Endothelial cell (in vitro differentiated cells): ENCODE measurements at regions not wholly inside any gene's neighbourhood (a gene's known extent, or its start where the extent isn't known, plus 50 kb on each side); places are given as distances from the start of the nearest gene placed in this dataset.
"Not testable (repeated sequence)": the region's sequence is repeated elsewhere in the genome, so short reads cannot be mapped to it uniquely, and the experiment has no call there.

Source experiments
- DNase-seq: peaks from one replicate; pipeline ENCODE4 v3.0.0; 2021; ENCODE audit warnings: low spot score
- H3K27ac Mint-ChIP-seq: one replicate; pipeline ENCODE4 v1.8.0; 2021; ENCODE audit warnings: mixed read lengths, inconsistent platforms; ENCODE audit not compliant: unreplicated experiment
- H3K27me3 Mint-ChIP-seq: one replicate; pipeline ENCODE4 v1.8.0; 2021; ENCODE audit warnings: mild to moderate bottlenecking, moderate library complexity, mixed read lengths, inconsistent platforms; ENCODE audit not compliant: unreplicated experiment
- H3K36me3 Mint-ChIP-seq: one replicate; pipeline ENCODE4 v1.8.0; 2021; ENCODE audit warnings: mild to moderate bottlenecking, low read depth, mixed read lengths, inconsistent platforms; ENCODE audit not compliant: unreplicated experiment
- H3K4me1 Mint-ChIP-seq: one replicate; pipeline ENCODE4 v1.8.0; 2021; ENCODE audit warnings: mild to moderate bottlenecking, mixed read lengths, inconsistent platforms; ENCODE audit not compliant: unreplicated experiment
- H3K4me3 Mint-ChIP-seq: one replicate; pipeline ENCODE4 v1.8.0; 2021; ENCODE audit warnings: mild to moderate bottlenecking, mixed read lengths, inconsistent platforms; ENCODE audit not compliant: unreplicated experiment
- H3K9me3 Mint-ChIP-seq: one replicate; pipeline ENCODE4 v1.8.0; 2021; ENCODE audit warnings: mixed read lengths, inconsistent platforms; ENCODE audit not compliant: unreplicated experiment
- TF ChIP-seq, protein P1 (sequence below): fragments of 200-600 bp; sonication (generic); IDR thresholded peaks from one replicate; pipeline ENCODE4 v1.5.0; 2021; ENCODE audit warnings: antibody characterized with exemption; ENCODE audit not compliant: unreplicated experiment

DNA sequence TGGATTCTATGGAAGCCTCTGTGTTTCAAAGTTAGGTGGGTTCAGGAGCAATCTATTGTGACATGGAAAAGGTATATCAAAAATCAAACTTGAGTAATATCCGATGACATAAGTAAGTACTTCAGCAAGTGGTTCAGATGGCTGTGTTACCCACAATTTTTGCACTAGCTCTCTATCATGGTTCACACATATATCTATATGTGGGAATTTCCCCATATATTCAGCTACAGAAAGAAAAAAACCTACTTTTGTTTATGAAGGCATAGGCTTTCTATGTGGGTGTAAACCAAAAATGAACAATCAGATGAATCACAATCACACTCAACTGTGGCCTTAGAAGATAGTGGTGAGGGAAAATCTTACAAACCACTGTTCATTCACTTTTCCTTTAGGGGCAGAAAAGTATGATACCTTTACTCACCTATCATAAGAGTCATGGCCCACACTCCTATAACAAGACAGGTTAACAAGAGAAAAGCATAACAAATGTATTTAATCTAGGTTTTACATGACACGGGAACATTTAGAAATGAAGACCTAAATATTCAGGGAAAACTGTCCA, 449.6 kb upstream of the HTR1E start:
- TF ChIP-seq, protein P1, sequence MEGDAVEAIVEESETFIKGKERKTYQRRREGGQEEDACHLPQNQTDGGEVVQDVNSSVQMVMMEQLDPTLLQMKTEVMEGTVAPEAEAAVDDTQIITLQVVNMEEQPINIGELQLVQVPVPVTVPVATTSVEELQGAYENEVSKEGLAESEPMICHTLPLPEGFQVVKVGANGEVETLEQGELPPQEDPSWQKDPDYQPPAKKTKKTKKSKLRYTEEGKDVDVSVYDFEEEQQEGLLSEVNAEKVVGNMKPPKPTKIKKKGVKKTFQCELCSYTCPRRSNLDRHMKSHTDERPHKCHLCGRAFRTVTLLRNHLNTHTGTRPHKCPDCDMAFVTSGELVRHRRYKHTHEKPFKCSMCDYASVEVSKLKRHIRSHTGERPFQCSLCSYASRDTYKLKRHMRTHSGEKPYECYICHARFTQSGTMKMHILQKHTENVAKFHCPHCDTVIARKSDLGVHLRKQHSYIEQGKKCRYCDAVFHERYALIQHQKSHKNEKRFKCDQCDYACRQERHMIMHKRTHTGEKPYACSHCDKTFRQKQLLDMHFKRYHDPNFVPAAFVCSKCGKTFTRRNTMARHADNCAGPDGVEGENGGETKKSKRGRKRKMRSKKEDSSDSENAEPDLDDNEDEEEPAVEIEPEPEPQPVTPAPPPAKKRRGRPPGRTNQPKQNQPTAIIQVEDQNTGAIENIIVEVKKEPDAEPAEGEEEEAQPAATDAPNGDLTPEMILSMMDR = no peak
- Mint-ChIP-seq H3K27me3 (peaks cover 2% of the 10 kb centered on the region), H3K27ac (no peak overlapping the region), H3K9me3 (peaks cover 13% of the 10 kb centered on the region), H3K36me3 (peaks cover 4% of the 10 kb centered on the region), H3K4me3 (no peak overlapping the region), H3K4me1 (no peaks in the 10 kb centered on the region)
- no peak for DNase-seq

DNA sequence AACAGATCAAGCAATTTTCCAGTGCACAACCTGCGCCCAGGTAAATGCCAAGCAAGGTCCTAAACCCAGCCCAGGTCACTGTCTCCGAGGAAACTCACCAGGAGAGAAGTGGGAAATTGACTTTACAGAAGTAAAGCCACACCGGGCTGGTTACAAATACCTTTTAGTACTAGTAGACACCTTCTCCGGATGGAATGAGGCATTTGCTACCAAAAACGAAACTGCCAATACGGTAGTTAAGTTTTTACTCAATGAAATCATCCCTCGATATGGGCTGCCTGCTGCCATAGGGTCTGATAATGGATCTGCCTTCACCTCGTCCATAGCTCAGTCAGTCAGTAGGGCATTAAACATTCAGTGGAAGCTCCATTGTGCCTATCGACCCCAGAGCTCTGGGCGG, 459.0 kb upstream of the HTR1E start:
- Mint-ChIP-seq H3K4me1 (peaks cover 24% of the 10 kb centered on the region), H3K27ac (peak overlapping the region; percentile 98)
- not testable (repeated sequence) for H3K36me3 Mint-ChIP-seq, H3K4me3 Mint-ChIP-seq, DNase-seq, H3K27me3 Mint-ChIP-seq, H3K9me3 Mint-ChIP-seq

DNA sequence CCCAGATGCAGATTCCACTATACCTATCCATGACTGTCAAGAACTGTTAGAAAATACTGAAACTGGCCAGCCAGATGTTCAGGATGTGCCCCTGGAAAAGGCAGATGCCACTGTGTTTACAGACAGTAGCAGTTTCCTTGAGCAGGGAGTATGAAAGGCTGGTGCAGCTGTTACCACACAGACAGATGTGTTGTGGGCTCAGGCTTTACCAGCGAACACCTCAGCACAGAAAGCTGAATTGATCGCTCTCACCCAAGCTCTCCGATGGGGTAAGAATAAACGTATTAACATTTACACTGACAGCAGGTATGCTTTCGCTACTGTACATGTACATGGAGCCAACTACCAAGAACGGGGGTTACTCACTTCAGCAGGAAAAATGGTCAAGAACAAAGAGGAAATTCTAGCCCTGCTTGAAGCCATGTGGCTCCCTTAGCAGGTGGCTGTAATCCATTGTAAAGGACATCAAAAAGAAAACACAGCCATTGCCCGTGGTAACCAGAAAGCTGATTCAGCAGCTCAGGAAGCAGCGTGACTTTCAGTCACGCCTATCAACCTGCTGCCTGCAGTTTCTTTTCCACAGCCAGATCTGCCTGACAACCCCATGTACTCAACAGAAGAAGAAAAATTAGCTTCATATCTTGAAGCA, 459.7 kb upstream of the HTR1E start:
- peak overlapping the region; percentile 68 for H3K4me3 Mint-ChIP-seq
- H3K36me3 Mint-ChIP-seq = no peaks in the 10 kb centered on the region
- peaks cover 3% of the 10 kb centered on the region for H3K27me3 Mint-ChIP-seq
- H3K4me1 Mint-ChIP-seq = peaks cover 24% of the 10 kb centered on the region
- H3K9me3 Mint-ChIP-seq = peaks cover 5% of the 10 kb centered on the region
- TF ChIP-seq, protein P1 = no peak
- peak overlapping the region; percentile 98 for H3K27ac Mint-ChIP-seq
- peak; percentile 35 for DNase-seq

DNA sequence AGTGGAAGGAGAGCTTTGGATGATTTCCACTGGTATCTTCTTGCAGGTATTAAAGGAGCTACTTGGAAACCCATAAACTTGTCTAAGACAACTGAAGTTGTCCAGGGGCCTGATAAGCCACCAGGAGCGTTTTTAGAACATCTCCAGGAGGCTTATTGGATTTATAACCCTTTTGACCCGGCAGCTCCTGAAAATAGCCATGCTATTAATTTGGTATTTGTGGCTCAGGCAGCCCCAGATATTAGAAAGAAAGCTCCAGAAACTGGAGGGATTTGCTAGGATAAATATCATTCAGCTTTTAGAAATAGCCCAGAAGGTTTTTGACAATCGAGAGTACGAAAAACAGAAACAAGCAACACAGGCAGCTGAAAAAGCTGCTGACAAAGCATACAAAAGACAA, 461.0 kb upstream of the HTR1E start:
- Mint-ChIP-seq H3K36me3 (no peaks in the 10 kb centered on the region), H3K27me3 (peaks cover 3% of the 10 kb centered on the region), H3K4me1 (peaks cover 24% of the 10 kb centered on the region), H3K9me3 (peaks cover 5% of the 10 kb centered on the region), H3K4me3 (no peak overlapping the region), H3K27ac (no peak overlapping the region)
- TF ChIP-seq, protein P1 = no peak
- no peak for DNase-seq

DNA sequence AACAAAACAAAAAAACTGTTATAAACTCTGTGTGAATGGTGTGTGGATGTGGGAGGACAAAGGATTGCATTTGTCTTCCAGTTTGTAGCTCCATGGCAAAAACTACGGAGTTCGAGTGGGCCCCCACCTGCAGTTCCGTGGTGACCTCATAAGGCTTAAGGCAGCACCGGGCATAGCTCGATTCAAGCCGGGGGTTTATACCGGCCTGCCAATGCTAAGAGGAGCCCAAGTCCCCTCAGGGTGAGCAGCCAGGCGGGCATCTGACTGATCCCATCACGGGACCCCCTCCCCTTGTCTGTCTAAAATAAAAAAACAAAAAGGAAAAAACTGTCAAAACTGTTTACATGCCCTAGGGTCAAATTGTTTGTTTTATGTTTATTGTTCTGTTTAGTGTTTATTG, 463.2 kb upstream of the HTR1E start:
- H3K27ac Mint-ChIP-seq = peak overlapping the region; percentile 57
- no peaks in the 10 kb centered on the region for H3K27me3 Mint-ChIP-seq
- no peaks in the 10 kb centered on the region for H3K36me3 Mint-ChIP-seq
- peaks cover 5% of the 10 kb centered on the region for H3K9me3 Mint-ChIP-seq
- TF ChIP-seq, protein P1 = no peak
- peaks cover 19% of the 10 kb centered on the region for H3K4me1 Mint-ChIP-seq
- no peak for DNase-seq
- no peak overlapping the region for H3K4me3 Mint-ChIP-seq
